Nephron progenitor cell (in vitro differentiated cells): ENCODE measurements at regions not wholly inside any gene's neighbourhood (a gene's known extent, or its start where the extent isn't known, plus 50 kb on each side); places are given as distances from the start of the nearest gene placed in this dataset.

Experiments used
- DNase-seq: peaks from one replicate; pipeline ENCODE4 v3.0.0; 2021
- H3K27ac Mint-ChIP-seq: 2 replicates; pipeline ENCODE4 v1.8.0; 2021; ENCODE audit warnings: mild to moderate bottlenecking, moderate library complexity, mixed read lengths
- H3K27me3 Mint-ChIP-seq: 2 replicates; pipeline ENCODE4 v1.8.0; 2021; ENCODE audit warnings: mild to moderate bottlenecking, low read depth, mixed read lengths; ENCODE audit not compliant: poor library complexity
- H3K36me3 Mint-ChIP-seq: 2 replicates; pipeline ENCODE4 v1.8.0; 2021; ENCODE audit warnings: low read depth, mixed read lengths
- H3K4me1 Mint-ChIP-seq: 2 replicates; pipeline ENCODE4 v1.8.0; 2021; ENCODE audit warnings: mixed read lengths
- H3K4me3 Mint-ChIP-seq: 2 replicates; pipeline ENCODE4 v1.8.0; 2021; ENCODE audit warnings: mild to moderate bottlenecking, moderate library complexity, mixed read lengths
- H3K9me3 Mint-ChIP-seq: 2 replicates; pipeline ENCODE4 v1.8.0; 2021; ENCODE audit warnings: mild to moderate bottlenecking, moderate library complexity, mixed read lengths
- TF ChIP-seq, protein P1 (sequence below): fragments of 200-600 bp; sonication (generic); IDR thresholded peaks from 2 replicates; pipeline ENCODE4 v1.5.0; 2021; ENCODE audit warnings: antibody characterized with exemption

- no peaks in the 10 kb centered on the region for H3K36me3 Mint-ChIP-seq
- H3K27me3 Mint-ChIP-seq, result peaks cover 6% of the 10 kb centered on the region
- no peak overlapping the region for H3K4me3 Mint-ChIP-seq
- TF ChIP-seq, protein P1, sequence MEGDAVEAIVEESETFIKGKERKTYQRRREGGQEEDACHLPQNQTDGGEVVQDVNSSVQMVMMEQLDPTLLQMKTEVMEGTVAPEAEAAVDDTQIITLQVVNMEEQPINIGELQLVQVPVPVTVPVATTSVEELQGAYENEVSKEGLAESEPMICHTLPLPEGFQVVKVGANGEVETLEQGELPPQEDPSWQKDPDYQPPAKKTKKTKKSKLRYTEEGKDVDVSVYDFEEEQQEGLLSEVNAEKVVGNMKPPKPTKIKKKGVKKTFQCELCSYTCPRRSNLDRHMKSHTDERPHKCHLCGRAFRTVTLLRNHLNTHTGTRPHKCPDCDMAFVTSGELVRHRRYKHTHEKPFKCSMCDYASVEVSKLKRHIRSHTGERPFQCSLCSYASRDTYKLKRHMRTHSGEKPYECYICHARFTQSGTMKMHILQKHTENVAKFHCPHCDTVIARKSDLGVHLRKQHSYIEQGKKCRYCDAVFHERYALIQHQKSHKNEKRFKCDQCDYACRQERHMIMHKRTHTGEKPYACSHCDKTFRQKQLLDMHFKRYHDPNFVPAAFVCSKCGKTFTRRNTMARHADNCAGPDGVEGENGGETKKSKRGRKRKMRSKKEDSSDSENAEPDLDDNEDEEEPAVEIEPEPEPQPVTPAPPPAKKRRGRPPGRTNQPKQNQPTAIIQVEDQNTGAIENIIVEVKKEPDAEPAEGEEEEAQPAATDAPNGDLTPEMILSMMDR, result no peak
- H3K4me1 Mint-ChIP-seq, result peaks cover 20% of the 10 kb centered on the region
- no peak overlapping the region for H3K27ac Mint-ChIP-seq
- DNase-seq, result no peak
- no peaks in the 10 kb centered on the region for H3K9me3 Mint-ChIP-seq
Observed at GRCh38 chr20:23284009-23284408, 66.6 kb upstream of the NXT1 start.

DNA sequence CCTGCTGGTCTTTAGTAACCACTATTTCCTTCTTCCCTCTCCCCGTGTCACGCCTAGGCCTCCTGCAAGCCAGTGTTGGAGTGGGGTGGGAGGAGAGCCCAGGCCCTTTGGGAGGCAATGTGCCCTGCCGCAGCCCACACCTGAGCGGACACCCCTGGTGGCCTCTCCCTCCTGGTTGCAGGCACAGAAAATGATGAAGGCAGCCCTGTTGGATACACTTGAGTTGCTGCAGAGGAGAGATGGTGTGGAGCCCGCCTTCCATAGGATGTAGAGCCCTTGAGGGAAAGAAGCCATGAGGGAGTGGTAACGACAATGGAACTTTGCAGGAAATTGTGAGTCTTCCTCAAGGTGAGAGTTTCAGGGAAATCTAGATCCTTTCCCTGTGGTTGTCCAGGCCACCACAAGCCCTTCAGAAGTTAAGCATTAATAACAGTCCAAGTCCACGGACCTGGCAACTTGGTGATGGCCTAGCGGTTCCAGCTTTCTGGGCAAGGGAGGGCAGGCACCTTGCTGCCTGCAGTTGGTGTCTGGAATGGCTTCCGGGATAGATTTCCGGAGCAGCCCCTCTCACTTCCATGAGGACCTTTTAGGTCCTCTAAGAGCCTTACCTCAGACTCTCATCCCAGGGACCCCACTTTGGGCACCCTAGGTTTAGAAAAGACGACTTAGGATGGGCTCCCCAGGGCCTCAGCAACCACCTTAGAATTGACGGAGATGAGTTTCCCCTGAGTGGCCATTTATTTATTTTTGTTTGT, 67.3 kb upstream of the NXT1 start:
- DNase-seq, result no peak
- peaks cover 6% of the 10 kb centered on the region for H3K27me3 Mint-ChIP-seq
- no peaks in the 10 kb centered on the region for H3K9me3 Mint-ChIP-seq
- TF ChIP-seq, protein P1, result no peak
- H3K36me3 Mint-ChIP-seq, result no peaks in the 10 kb centered on the region
- H3K4me1 Mint-ChIP-seq, result peaks cover 12% of the 10 kb centered on the region
- no peak overlapping the region for H3K4me3 Mint-ChIP-seq
- no peak overlapping the region for H3K27ac Mint-ChIP-seq

DNA sequence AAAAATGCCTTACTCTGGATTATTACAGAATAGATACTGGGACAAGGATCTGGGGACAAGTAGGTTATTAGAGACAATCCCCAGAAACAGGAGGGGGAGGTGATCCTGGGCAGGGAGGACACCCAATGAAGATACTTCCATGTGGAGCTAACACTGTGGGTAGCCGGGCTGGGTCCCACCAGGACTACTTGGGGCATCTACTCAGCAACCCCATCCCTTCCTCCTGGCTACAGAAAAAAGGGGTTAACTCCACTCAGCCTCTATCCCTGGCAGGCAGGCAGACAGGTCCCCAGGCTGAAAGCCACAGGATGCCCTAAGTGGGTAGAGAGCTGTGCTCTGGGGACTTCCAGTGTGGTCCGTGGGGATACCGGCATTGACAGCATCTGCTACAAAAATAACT, 68.0 kb upstream of the NXT1 start:
- H3K27me3 Mint-ChIP-seq, result peaks cover 6% of the 10 kb centered on the region
- no peak overlapping the region for H3K4me3 Mint-ChIP-seq
- no peak overlapping the region for H3K27ac Mint-ChIP-seq
- peaks cover 8% of the 10 kb centered on the region for H3K4me1 Mint-ChIP-seq
- no peak for DNase-seq
- H3K9me3 Mint-ChIP-seq, result no peaks in the 10 kb centered on the region
- H3K36me3 Mint-ChIP-seq, result no peaks in the 10 kb centered on the region
- TF ChIP-seq, protein P1, result no peak

GRCh38 chr20:23282111-23282510, 68.5 kb upstream of the NXT1 start:
- Mint-ChIP-seq H3K9me3 (no peaks in the 10 kb centered on the region), H3K36me3 (no peaks in the 10 kb centered on the region), H3K4me1 (peaks cover 4% of the 10 kb centered on the region), H3K4me3 (no peak overlapping the region), H3K27ac (no peak overlapping the region), H3K27me3 (peaks cover 6% of the 10 kb centered on the region)
- TF ChIP-seq, protein P1, result no peak
- no peak for DNase-seq

GRCh38 chr20:23279836-23280235, 70.8 kb upstream of the NXT1 start:
- DNase-seq, result no peak
- Mint-ChIP-seq H3K27ac (no peak overlapping the region), H3K36me3 (no peaks in the 10 kb centered on the region), H3K27me3 (peaks cover 19% of the 10 kb centered on the region), H3K4me1 (no peaks in the 10 kb centered on the region), H3K4me3 (no peak overlapping the region), H3K9me3 (no peaks in the 10 kb centered on the region)
- TF ChIP-seq, protein P1, result no peak

DNA sequence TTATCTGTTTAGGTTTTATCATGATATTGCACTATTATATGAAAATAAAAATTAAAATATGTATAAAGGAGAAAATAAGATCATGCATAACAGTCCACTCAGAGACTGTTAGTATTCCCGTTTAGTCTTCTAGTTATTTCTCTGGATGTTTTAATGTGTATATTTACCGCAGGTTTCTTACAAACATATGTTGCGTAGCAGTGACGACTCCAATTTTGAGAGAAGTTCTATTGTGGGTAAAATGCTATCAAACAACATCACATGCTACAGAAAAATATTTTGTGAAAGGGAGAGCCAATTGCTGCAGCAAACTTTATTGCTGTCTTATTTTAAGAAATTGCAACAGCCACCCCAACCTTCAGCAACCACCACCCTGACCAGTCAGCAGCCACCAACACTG, 72.4 kb upstream of the NXT1 start:
- H3K9me3 Mint-ChIP-seq, result no peaks in the 10 kb centered on the region
- H3K4me3 Mint-ChIP-seq, result no peak overlapping the region
- no peak for DNase-seq
- no peak overlapping the region for H3K27ac Mint-ChIP-seq
- H3K36me3 Mint-ChIP-seq, result no peaks in the 10 kb centered on the region
- H3K27me3 Mint-ChIP-seq, result peaks cover 19% of the 10 kb centered on the region
- no peaks in the 10 kb centered on the region for H3K4me1 Mint-ChIP-seq
- TF ChIP-seq, protein P1, result no peak
